HG02623 (cell line): ENCODE measurements at regions not wholly inside any gene's neighbourhood (a gene's known extent, or its start where the extent isn't known, plus 50 kb on each side); places are given as distances from the start of the nearest gene placed in this dataset.
"Not testable (repeated sequence)": the region's sequence is repeated elsewhere in the genome, so short reads cannot be mapped to it uniquely, and the experiment has no call there.

Source experiments
- ATAC-seq: cut with Tn5 transposase; IDR thresholded peaks from one replicate; pipeline ENCODE4 v1.9.1; 2021; ENCODE audit warnings: moderate library complexity; ENCODE audit not compliant: unreplicated experiment

DNA sequence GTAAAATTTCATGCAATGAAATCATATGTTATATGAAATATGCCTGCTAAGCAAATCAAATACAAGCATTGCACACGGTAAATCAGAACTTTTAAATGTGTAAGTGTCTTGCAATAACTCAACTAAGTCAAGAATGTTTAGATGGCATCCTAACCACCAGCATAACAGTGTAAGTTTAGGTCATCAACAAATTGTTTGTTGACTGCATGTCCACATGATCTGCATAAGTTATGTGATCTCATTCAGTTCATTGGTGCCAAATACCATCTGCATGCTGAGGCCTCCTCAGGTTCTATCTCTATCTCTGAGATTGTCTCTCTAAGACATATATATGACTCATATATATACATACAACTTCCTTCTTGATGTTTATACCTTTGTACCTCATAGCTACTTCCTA, 159.6 kb upstream of the STK32A start:
- ATAC-seq, result no peak

DNA sequence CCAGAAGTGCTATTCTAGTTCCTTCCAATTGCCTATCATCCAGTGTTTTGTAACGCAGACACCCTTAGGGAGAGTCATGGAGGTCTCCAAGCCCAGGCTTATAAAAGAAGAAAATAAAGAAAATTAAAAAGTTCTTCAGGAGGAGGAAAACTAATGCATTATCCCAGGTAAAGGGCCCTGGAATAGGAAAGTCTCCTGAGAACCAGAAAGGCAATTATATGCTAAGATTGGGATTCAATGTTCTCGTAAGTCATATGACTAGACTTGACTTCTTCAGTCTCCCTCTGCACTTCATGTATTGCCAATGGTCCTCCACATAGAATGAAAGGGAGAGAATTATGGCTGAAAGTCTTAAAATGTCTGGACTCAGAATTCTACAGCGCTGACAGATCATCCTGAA, 154.4 kb upstream of the STK32A start:
- no peak for ATAC-seq

DNA sequence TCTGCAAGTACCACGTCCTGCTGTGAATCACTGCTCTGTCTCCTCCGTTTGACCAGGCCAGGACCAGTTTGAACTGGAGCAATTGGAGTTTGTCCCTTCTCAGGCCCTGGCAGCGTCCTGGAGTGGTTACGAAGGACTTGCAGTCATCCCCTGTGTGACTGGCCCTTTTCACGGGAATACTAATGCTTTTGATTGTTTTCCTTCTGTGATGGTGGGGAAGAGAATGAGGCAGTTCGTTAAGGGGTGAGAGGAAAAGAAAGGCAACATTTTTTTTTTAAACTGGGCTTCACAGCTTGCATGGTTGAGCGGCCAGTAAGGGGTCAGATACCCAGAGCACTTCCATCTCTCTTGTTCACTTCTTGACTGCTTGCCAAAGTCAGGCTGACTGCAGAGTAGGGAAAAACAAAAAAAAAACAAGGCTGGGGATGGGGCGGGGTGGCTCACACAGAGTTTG, 153.5 kb upstream of the STK32A start:
- no peak for ATAC-seq

DNA sequence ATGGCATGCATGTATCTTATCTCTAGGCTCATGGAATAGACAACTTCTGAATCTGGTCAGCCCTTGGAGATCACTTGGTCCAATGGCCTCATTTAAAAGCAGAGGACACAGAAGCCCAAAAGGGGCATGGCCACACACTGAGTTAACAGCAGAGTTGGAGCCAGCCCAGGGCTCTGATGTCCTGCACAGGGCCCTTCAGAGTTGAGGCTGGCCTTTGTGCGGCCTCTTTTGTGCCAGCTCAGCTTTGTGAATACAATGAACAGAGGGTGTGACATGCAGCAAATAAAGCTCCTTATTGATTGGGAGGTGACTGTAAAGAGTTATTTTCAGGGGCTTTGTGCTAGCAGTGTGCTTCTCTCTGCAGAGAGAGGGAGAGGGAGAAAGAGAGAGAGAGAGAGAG, 150.1 kb upstream of the STK32A start:
- ATAC-seq, result no peak

DNA sequence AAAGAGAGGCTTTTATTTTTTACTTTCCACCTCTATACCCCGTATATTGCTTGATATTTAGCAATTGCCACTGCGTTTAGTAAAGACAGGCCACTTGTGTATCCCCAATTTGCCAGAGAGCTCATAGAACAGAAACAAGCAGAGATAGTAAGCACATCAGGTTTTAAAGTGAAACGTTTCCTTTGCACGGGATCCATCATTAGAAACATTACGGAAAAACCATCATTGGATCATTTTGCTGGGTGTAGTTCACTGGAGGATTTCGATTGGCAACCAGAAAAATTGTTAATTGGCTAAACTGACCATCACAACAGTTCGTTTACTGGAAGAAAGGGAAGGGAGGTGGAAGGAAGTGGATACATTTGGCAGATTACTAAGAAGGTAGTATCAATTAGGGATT, 149.4 kb upstream of the STK32A start:
- no peak for ATAC-seq

DNA sequence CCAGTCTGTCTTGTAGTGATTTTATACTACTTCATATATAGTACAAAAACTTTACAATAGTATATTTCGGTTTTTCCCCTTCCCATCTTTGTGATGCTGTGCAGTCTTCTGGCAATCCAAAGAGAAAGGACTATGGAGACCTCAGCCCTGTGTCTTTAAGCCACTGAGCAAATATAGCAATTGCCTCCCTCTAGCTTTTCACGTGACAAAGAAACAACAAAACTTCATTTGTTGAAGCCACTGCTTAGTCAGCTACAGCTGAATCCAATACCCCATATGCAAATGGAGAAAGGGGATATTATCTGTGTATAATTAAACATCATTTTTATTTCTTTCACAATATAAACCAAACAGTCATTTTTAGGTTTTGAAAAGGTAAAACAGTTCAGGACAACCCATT, 142.8 kb upstream of the STK32A start:
- ATAC-seq, result no peak

DNA sequence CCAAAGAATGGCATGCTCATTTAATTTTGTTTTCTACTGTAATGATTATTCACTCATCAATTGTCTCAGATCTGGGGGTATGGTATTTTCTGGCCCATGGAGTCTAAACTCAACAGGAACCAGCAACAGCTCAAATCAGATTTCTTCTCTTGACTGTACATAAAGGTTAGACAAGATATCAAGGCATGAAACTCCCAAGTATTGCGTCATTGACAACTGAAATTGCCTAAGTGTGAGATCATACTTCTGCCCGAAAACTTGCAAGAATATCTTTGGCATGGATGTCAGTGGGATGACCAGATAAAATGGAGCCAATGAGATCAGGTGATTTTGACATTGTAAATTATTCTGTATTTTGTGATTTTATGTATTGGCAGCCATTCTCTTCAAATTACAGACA, 141.7 kb upstream of the STK32A start:
- no peak for ATAC-seq

DNA sequence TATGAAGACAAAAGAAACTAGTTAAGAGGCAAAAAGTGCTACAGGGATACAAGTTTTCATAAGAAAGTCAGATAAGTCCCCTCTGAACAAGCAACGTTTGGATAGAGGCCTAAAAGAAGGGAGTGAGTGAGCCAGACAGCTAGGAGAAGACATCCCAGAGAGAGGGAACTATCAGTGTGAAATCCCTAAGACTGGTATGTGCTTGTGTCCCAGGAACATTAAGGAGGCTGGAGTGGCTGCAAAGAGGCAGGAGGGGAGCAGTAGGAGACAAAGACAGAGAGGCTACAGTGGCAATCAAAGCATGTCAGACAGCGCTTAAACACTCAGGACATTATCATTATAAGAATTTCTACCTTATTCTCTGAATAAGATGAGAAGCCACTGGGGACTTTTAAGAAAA, 139.1 kb upstream of the STK32A start:
- no peak for ATAC-seq

DNA sequence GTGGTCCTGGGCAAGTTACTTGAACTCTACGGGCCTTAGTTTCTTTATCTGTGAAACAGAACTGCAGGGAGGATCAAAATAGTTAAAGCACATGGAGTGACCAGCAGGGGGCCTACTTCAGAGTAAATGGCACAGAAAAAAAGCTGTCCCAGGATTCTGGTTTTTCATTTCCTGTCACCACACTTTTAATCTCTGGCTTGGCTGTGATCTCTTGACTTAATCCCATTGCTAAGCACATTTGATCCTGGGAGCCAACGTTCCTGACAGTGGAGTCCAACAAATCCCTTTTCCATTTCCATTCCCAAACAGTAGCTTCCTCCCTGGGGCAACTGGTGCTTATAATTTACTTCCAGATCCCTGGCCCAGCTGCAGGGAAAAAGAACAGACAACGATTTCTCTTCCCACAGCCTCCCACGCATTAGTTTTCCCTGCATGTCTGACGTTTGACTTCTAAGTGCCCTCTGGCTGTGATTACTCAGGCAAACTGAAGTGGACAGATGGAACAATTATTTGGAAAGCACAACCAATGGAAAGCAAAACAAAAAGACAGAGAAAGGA, 136.5 kb upstream of the STK32A start:
- peak; percentile 50 for ATAC-seq

DNA sequence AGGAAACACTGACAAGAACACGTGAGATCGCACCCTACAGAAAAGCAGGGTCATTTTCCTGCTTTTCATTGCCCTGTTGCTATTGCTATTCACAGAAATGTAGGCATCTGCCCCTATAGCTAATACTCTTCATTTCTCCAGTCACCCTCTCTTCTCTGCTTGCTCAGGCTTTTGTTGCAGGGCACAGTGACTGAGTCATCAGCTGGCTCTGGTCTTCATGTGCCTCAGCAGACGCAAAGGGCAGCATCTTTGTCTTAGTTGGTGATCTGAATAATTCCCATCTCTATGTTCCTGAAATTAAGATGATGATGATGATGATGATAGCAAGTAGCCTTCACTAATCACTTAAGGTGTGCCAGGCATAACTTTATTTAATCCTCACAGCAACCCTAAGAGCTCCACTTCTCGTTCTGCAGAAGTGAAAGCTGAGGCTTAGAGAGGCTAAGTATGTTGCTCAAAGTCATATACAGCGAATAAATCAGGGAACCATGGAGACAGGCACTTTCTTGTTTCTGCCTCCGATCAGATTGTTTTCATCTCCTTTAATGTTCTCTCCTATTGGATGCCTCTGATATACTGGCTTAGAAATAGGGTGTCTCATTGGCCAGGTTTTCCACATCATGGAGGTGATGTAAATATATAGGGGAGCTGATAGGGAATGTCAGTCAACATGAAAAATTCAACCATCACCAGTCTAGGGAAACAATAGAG, 133.0 kb upstream of the STK32A start:
- no peak for ATAC-seq

DNA sequence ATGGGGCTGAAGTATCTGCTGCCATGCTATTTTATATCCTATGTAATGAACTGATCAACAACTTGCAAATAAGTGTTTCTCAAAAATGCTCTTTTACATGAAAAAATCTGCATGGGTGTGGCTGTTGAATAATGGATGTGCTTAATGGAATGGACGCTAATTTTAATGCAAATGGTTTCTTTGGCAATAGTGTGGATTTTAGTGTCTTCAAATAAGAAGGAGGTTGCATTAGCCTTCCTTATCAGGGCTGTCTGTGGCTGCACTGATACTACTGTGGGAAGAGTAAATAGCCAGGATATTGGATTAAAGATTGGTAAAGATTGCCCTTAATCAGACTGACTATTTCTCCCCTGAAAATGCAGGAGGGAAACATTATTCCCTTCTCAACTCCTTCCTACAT, 121.9 kb upstream of the STK32A start:
- no peak for ATAC-seq

DNA sequence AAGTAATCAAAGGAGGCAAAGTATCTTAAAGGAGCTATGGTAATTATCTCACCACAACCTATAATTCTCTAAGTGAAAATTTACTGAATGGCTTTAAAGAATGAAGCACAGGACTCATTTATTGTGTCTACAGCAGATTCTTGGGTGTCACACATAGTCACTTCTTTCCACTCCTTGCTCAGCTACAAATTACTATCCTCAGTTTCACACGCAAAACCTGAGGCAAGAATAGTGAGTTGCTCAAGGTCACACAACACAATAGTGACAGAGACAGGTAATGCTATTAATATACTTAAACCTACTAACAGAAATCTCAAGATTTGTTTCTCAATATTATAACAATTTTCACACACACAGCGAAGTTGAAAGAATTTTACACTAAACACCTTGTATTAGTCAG, 120.9 kb upstream of the STK32A start:
- ATAC-seq, result no peak

DNA sequence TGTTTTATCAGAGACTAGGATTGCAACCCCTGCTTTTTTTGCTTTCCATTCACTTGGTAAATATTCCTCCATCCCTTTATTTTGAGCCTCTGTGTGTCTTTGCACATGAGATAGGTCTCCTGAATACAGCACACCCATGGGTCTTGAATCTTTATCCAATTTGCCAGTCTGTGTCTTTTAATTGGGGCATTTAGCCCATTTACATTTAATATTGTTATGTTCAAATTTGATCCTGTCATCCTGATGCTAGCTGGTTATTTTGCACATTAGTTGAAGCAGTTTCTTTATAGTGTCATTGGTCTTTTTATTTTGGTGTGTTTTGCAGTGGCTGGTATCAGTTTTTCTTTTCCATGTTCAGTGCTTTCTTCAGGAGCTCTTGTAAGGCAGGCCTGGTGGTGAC, 95.1 kb upstream of the STK32A start:
- not testable (repeated sequence) for ATAC-seq

DNA sequence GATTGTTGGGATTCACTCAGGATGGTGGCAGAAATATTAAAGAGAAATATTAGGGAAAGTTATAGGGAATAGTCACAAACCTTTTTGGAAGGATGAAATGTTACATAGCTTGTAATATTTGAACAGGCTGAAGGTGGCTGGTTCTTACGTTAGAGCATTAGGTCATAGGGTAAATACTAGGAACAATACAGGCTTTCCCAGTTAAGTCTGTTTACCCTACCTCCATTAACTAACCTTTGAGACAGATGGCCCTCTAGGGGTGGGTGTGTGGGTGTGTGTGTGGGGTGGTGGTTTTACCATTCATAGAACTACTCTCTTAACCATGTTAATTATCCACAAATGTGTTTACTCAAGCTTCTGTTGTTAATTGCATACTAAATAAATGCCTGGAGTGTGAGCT, 94.3 kb upstream of the STK32A start:
- ATAC-seq, result no peak

DNA sequence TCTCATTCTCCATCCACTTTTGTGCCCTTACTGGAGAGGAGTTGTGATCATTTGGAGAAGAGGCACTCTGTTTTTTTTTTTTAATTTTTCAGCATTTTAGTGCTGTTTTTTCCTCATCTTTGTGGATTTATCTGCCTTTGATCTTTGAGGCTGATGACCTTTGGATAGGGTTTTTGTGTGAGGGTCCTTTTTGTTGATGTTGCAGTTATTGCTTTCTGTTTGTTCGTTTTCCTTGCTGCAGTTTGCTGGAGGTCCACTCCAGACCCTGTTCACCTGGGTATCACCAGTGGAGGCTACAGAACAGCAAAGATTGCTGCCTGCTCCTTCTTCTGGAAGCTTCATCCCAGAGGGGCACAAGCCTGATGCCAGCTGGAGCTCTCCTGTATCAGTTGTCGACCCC, 93.2 kb upstream of the STK32A start:
- not testable (repeated sequence) for ATAC-seq

DNA sequence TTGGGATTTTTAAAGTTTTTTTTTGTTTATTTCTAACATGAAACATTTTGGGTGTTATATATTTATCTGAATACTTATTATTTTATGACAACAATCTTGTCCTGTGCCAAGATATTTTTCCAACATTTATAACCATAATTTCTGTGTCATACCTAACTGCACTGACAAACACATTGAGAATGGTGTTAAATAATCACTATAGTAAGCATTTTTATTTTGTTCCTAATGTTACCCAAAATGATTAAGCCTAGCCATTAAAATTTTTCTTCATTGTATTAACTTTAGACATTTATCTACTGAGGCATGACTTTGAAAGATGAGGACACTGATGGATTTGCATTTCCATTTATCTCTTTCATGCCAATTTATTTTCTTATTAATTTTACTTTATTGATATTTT, 91.6 kb upstream of the STK32A start:
- ATAC-seq, result no peak

DNA sequence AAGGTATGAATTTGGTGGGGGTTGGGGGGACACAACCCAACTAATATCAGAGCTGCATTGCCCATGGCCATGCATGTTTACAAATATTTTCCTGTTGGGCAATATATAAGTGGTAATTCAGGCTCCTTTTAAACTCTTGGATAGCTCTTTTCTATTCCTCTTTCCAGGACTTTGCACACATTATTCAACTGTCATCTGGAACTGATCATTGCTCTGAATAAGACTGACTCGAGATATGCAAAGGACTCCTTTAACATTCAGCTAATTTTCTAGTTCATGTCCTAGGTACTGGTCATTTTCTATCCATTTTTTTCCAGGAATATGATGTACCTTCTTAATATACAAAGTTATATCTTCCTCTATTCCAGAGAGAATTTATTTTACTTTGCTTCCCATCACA, 89.5 kb upstream of the STK32A start:
- ATAC-seq, result no peak

DNA sequence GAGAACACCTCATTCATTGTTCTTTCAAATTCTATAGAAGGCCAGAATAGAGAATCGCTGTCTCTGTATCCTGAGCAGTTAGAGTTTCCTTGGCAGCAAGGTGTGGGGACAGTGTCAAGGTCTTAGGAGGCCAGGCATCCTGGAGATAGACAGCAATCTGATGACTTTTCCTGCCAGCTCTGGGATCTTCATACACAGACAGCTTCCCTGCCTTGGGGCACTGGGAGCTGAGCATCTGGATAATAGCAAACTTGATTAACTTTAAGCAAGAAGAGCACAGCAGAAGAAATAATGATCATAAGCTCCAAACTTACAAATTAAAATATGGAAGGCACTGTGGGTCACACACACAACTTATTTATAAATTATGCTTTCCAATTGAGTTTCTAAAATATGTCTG, 86.1 kb upstream of the STK32A start:
- ATAC-seq, result no peak

DNA sequence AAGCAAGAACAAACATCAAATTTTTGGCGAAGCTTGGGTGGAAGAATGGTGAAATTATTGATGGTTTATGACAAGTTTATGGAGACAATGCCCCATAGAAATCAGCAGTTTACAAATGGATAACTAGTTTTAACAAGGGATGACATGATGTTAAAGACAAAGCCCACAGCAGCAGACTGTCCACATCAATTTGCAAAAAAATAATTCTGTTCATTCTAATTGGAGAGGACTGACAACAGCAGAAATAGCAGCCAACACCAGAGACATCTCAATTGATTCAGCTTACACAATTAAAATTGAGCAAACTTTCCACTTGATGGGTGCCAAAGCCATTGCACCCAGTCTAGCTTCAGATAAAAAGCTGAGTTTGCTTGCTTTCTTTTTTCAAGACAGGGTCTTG, 82.7 kb upstream of the STK32A start:
- no peak for ATAC-seq

DNA sequence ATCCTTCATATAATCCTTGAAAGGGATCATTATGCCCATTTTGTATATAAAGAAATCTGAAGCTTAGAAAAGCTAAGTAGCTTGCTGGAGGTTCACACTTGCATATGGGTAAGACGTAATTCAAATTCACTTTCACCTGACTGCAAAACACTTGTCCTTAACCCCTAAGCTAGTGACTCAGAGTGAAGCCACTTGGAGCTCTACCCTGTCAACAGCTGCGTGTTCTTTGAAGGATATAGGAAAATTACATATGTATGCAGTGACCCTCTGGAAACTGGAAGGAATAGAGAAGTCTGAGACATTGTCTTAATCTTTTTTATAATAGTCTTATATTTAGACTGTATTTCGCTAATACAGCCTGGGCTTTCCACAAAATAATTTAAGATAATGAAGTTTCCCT, 80.0 kb upstream of the STK32A start:
- ATAC-seq, result no peak

DNA sequence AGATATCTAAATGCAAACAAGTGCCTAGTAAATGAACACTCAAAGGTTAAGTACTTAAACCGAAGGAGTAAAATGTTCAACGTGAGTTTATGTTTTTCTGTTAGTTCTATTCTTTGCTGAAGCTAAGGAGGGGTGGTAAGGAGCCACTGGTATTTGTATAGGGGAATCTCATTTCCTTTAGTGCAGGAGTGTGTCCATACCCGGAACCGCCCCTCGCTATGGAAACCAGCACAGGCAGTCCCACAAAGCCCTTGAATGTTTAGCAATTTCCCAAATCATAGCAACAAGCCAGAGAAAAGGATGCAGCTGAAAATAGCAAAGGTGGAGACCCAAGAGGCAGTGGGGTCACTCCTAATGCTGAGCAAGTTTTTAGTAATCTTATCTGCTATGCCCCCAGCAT, 78.8 kb upstream of the STK32A start:
- no peak for ATAC-seq

DNA sequence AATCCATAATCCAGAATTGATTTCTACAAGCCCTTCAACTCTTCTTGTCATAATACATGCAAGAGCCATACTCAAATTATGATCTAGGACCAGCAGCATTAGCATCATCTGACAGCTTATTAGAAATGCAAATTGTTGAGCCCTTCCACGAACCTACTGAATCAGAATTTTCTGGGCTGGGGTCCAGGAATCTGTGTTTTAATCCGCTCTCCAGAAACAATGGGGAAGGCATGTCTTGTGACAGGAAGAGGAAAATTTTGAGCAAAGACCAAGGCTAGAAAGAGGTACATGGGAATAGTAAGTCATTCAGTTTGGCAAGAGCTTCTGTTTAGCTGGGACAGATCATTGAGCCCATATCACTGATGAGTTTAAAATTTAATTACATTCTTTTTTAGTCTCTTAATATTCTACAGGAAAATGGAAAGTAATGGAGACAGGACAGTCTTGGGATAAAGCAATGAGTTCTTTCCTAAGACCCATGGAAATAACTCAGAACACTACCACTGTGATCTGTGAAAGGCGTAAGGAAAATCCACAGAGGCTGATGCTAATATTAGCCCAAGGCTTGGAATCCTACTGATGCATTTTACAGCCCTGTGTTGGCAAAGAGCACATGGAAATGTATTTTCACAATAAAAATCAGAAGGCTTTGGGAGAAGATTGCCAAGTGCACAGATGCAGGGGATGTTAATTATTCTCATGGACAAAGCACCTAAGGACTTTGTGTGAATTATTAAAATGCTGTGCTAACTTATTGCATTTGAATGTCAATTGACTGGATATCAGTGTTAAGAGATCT, 73.7 kb upstream of the STK32A start:
- no peak for ATAC-seq
